ENCODE measurements at regions not wholly inside any gene's neighbourhood (a gene's known extent, or its start where the extent isn't known, plus 50 kb on each side); places are given as distances from the start of the nearest gene placed in this dataset.

GRCh38 chr12:59077575-59078426 lies 157.5 kb upstream of the LRIG3 start:
- TF ChIP-seq, protein P1, sequence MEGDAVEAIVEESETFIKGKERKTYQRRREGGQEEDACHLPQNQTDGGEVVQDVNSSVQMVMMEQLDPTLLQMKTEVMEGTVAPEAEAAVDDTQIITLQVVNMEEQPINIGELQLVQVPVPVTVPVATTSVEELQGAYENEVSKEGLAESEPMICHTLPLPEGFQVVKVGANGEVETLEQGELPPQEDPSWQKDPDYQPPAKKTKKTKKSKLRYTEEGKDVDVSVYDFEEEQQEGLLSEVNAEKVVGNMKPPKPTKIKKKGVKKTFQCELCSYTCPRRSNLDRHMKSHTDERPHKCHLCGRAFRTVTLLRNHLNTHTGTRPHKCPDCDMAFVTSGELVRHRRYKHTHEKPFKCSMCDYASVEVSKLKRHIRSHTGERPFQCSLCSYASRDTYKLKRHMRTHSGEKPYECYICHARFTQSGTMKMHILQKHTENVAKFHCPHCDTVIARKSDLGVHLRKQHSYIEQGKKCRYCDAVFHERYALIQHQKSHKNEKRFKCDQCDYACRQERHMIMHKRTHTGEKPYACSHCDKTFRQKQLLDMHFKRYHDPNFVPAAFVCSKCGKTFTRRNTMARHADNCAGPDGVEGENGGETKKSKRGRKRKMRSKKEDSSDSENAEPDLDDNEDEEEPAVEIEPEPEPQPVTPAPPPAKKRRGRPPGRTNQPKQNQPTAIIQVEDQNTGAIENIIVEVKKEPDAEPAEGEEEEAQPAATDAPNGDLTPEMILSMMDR (IDR thresholded peaks at IDR 0.05) = no peak
- no peak for TF ChIP-seq EZH2 (IDR thresholded peaks at IDR 0.05; ENCODE audit: borderline replicate concordance, insufficient read depth, low read depth, low read length, poor library complexity, severe bottlenecking)

Measured in B cell (primary cell).